PC-3 (cell line): ENCODE measurements at regions not wholly inside any gene's neighbourhood (a gene's known extent, or its start where the extent isn't known, plus 50 kb on each side); places are given as distances from the start of the nearest gene placed in this dataset.

Experiments
- CTCF ChIP-seq: fragments of 300-600 bp; sonication (generic); conservative IDR thresholded peaks from 2 replicates; pipeline ENCODE4 v1.5.1; 2017; ENCODE audit warnings: antibody characterized with exemption, low read depth, mild to moderate bottlenecking, low read length
- EZH2 ChIP-seq: fragments of 300-600 bp; sonication (generic); IDR thresholded peaks from one replicate; pipeline ENCODE4 v1.6.1; 2017; ENCODE audit warnings: antibody characterized with exemption, mild to moderate bottlenecking, low read length; ENCODE audit not compliant: unreplicated experiment

DNA sequence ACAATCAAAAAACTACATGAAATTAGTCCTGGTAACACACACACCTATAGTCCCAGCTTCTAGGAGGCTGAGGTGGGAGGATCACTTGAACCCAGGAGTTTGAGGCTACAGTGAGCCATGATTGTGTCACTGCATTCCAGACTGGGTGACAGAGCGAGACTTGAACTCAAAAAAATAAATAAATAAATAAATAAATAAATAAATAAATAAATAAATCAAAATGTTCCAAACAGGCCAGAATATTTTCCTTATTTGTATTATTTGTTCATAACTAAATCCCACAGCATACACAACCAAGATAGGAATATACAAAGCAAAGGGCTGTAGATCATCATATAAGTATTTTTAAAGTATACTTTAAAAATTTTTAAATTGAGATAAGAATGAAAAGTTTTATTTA lies 537.2 kb upstream of the CDH8 start:
- TF ChIP-seq CTCF (no peak), EZH2 (no peak)
